ENCODE measurements at regions not wholly inside any gene's neighbourhood (a gene's known extent, or its start where the extent isn't known, plus 50 kb on each side); places are given as distances from the start of the nearest gene placed in this dataset.

DNA sequence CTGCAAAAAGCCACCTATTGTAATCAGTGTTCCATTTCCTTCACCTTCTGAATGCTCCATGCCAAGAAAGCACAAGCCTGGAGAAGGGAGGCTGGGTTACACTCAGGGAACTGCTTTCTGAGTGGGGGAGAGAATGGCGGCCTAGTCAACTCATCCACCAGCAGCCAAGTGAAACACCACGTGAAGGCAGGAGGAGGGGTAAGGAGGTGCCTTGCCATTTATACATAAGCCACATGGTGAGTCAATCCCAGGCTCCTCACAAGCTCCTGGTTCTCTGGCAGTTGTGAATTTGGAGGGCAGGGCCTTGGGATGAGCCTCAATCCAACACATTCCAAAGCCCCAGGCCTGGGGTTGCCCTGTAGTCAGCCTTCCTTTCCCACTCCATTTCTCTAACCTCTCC lies 149.4 kb downstream of the CD24 start:
- Histone ChIP-seq H3K4me3 (no peak overlapping the region), H3K9me3 (no peaks in the 10 kb centered on the region), H3K36me3 (no peaks in the 10 kb centered on the region), H3K4me1 (no peaks in the 10 kb centered on the region), H3K27me3 (no peaks in the 10 kb centered on the region), H3K27ac (no peak overlapping the region)
- DNase-seq, result no peak
- TF ChIP-seq EP300 (IDR thresholded peaks at IDR 0.05), result no peak
- TF ChIP-seq POLR2AphosphoS5 (IDR thresholded peaks at IDR 0.05), result no peak
- TF ChIP-seq POLR2A (IDR thresholded peaks at IDR 0.05), result no peak
- TF ChIP-seq, protein P1, sequence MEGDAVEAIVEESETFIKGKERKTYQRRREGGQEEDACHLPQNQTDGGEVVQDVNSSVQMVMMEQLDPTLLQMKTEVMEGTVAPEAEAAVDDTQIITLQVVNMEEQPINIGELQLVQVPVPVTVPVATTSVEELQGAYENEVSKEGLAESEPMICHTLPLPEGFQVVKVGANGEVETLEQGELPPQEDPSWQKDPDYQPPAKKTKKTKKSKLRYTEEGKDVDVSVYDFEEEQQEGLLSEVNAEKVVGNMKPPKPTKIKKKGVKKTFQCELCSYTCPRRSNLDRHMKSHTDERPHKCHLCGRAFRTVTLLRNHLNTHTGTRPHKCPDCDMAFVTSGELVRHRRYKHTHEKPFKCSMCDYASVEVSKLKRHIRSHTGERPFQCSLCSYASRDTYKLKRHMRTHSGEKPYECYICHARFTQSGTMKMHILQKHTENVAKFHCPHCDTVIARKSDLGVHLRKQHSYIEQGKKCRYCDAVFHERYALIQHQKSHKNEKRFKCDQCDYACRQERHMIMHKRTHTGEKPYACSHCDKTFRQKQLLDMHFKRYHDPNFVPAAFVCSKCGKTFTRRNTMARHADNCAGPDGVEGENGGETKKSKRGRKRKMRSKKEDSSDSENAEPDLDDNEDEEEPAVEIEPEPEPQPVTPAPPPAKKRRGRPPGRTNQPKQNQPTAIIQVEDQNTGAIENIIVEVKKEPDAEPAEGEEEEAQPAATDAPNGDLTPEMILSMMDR (IDR thresholded peaks at IDR 0.05), result no peak
- intact Hi-C loops (cut with DNase I; ENCODE audit: low total_unique reads), result no loop called here
- 66 to 90% (median 89%) methylated on average over 2 of the region's 2 CpGs for WGBS, 5 donors

DNA sequence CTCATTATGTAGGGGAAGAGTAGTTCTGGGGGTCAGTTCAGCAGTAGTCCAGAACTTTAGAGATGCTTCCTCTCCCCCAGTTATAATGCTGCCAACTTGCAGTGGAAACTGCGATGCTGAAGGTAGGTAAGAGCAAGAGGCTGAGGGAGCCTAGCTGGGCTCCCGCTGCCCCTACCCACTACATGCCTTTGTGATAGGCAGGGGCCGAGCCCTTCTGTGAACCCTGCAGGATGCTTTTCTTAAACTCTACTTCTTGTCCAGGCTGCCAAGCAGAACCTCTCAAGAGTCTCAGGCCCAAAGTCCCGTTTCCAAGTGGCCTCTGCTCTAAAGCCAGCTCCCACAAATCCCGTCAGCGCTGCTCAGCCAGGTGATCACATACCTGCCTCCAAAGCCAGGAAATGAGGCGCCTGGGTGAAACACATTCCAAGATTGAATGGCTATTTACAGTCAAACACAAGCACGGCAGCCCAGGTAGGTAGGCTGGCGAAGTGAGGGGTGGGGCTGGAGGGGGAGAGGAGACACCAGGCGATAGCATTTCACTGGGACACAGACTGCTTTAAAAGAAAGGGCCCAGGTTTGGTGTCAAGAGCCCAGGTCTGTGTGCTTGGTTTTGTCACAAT lies 150.7 kb downstream of the CD24 start:
- peak overlapping the region; percentile 12 to 51 (median 32) for H3K27ac ChIP-seq
- peak; percentile 68 to 84 for DNase-seq
- no peak for TF ChIP-seq EP300 (IDR thresholded peaks at IDR 0.05)
- peak in 1 of 3 donors; percentile 44 for TF ChIP-seq POLR2AphosphoS5 (IDR thresholded peaks at IDR 0.05)
- WGBS, 5 donors, result 31 to 44% (median 42%) methylated on average over 10 of the region's 10 CpGs
- no peak overlapping the region for H3K4me3 ChIP-seq
- no peaks in the 10 kb centered on the region for H3K4me1 ChIP-seq
- H3K36me3 ChIP-seq, result no peaks in the 10 kb centered on the region
- intact Hi-C loops (cut with DNase I; ENCODE audit: low total_unique reads), result no loop called here
- no peaks in the 10 kb centered on the region for H3K9me3 ChIP-seq
- H3K27me3 ChIP-seq, result no peaks in the 10 kb centered on the region

DNA sequence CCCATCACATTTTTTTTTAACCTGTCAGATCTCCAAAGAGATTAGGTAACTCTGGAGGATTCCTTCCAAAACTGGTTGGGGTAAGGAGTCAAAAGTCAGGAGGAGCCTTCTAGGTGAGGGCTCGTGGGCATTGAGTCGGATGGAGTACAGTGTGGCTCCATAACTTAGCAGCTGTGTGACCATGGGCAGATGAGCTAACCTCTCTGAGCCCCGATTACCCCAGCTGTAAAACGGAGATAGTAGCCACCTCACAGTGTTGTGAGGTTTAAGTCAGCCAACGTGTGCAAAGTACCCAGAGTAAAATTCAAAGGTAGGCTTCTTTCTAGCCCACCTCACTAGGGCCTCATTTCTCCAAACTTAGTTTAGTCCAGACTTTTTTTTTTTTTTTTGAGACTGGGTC lies 151.5 kb downstream of the CD24 start:
- no peaks in the 10 kb centered on the region for H3K4me1 ChIP-seq
- intact Hi-C loops (cut with DNase I; ENCODE audit: low total_unique reads), result no loop called here
- H3K36me3 ChIP-seq, result no peaks in the 10 kb centered on the region
- H3K4me3 ChIP-seq, result no peak overlapping the region
- no peaks in the 10 kb centered on the region for H3K9me3 ChIP-seq
- no peak for DNase-seq
- 85 to 93% (median 89%) methylated on average over 5 of the region's 5 CpGs for WGBS, 5 donors
- TF ChIP-seq, protein P1 (IDR thresholded peaks at IDR 0.05), result no peak
- TF ChIP-seq EP300 (IDR thresholded peaks at IDR 0.05) (no peak), POLR2A (IDR thresholded peaks at IDR 0.05) (no peak), POLR2AphosphoS5 (IDR thresholded peaks at IDR 0.05) (no peak)
- H3K27ac ChIP-seq, result no peak overlapping the region
- no peaks in the 10 kb centered on the region for H3K27me3 ChIP-seq

DNA sequence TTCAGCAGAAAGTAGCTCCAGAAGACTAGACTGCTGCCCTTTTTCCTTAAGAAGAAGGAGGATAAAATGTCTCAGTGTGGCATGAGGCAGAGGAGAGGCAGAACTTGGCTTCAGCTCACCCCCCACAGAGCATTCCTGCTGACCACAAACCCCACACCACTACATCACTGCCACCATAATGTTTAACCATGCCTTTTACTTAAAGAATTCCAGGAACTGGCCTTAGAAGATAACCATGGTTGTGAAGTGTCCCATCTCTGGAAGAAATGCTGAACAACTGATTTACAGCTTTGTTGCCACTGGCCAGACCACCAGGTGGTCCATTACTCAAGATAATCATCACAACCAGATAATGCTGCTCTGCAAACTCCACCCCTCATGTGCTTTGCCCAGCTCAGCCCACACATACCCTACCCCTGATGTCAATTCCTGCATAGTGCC lies 154.1 kb downstream of the CD24 start:
- DNase-seq, result no peak
- Histone ChIP-seq H3K9me3 (no peaks in the 10 kb centered on the region), H3K27me3 (no peaks in the 10 kb centered on the region), H3K4me3 (no peak overlapping the region), H3K27ac (no peak overlapping the region), H3K4me1 (no peaks in the 10 kb centered on the region), H3K36me3 (no peaks in the 10 kb centered on the region)
- TF ChIP-seq POLR2A (IDR thresholded peaks at IDR 0.05) (no peak), EP300 (IDR thresholded peaks at IDR 0.05) (no peak)
- intact Hi-C loops (cut with DNase I; ENCODE audit: low total_unique reads), result no loop called here

DNA sequence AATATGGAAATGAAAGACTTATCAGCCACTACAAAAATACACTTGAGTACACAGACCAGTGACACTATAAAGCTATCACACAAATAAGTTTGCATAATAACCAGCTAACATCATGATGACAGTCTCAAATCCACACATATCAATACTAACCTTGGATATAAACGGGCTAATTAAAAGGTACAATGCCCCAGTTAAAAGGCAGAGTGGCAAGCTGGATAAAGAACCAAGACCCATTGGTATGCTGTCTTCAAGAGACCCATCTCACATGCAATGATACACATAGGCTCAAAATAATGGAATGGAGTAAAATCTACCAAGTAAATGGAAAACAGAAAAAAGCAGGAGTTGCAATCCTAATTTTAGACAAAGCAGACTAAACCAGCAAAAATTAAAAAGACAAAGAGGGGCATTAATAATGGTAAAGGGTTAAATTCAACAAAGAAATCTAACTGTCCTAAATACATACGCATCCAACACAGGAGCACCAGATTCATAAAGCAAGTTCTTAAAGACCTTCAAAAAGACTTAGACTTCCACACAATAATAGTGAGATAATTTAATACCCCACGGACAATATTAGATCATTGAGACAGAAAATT lies 163.3 kb downstream of the CD24 start:
- Histone ChIP-seq H3K4me1 (no peaks in the 10 kb centered on the region), H3K27me3 (no peaks in the 10 kb centered on the region), H3K4me3 (no peak overlapping the region), H3K27ac (no peak overlapping the region), H3K36me3 (no peaks in the 10 kb centered on the region), H3K9me3 (peaks cover 13 to 64% (median 55%) of the 10 kb centered on the region in 4 donors)
- 86 to 94% (median 90%) methylated on average over 3 of the region's 3 CpGs for WGBS, 5 donors
- TF ChIP-seq POLR2A (IDR thresholded peaks at IDR 0.05), result no peak
- no peak for TF ChIP-seq EP300 (IDR thresholded peaks at IDR 0.05)
- no peak for DNase-seq
- intact Hi-C loops (cut with DNase I; ENCODE audit: low total_unique reads), result no loop called here

DNA sequence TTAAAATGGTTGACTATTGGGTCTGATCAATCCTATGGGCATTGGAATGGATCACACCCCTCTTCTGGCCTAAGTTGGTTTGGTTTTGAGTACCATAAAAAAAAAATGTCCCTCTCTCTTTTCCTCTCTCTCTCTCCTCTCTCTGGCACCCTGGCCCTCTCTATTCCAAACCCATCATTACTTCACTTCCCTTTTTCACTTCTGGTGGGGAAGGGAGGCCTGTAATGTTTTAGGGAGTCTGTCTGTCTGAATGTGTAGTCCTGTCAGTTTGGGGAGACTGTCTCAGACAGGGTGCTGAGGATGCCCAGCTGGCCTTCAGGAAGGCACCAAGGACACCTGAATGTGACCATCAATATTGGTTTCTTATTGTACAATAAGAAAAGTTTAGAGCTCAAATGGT lies 165.8 kb downstream of the CD24 start:
- Histone ChIP-seq H3K9me3 (peaks cover 13 to 64% (median 57%) of the 10 kb centered on the region in 4 donors), H3K36me3 (no peaks in the 10 kb centered on the region), H3K4me1 (peaks cover 0 to 9% (median 4%) of the 10 kb centered on the region in 4 donors), H3K27me3 (no peaks in the 10 kb centered on the region), H3K4me3 (no peak overlapping the region), H3K27ac (no peak overlapping the region)
- no peak for DNase-seq
- TF ChIP-seq, protein P1 (IDR thresholded peaks at IDR 0.05), result no peak
- TF ChIP-seq EP300 (IDR thresholded peaks at IDR 0.05), result no peak
- no peak for TF ChIP-seq POLR2A (IDR thresholded peaks at IDR 0.05)
- no peak for TF ChIP-seq POLR2AphosphoS5 (IDR thresholded peaks at IDR 0.05)
- intact Hi-C loops (cut with DNase I; ENCODE audit: low total_unique reads), result no loop called here

Data from stomach (tissue), 8 donors.